ENCODE measurements at regions not wholly inside any gene's neighbourhood (a gene's known extent, or its start where the extent isn't known, plus 50 kb on each side); places are given as distances from the start of the nearest gene placed in this dataset.

- no peaks in the 10 kb centered on the region for H4K20me1 ChIP-seq (ENCODE audit: insufficient read depth, low read length)
- H3K4me1 ChIP-seq (ENCODE audit: insufficient read depth, low read length, severe bottlenecking) = no peaks in the 10 kb centered on the region
- no peak overlapping the region for H3K4me2 ChIP-seq (ENCODE audit: low read length)
- H3F3A ChIP-seq (ENCODE audit: insufficient read depth, low read length) = no peaks in the 10 kb centered on the region
- no peak overlapping the region for H3K9ac ChIP-seq (ENCODE audit: low read length)
- H3K4me3 ChIP-seq (ENCODE audit: low read depth, low read length, poor library complexity, severe bottlenecking) = no peak overlapping the region
- TF ChIP-seq CTCF (IDR thresholded peaks at IDR 0.05; ENCODE audit: low read length) = no peak
- TF ChIP-seq EZH2 (IDR thresholded peaks at IDR 0.05; ENCODE audit: borderline replicate concordance, low read length) = no peak
- no peaks in the 10 kb centered on the region for H3K36me3 ChIP-seq (ENCODE audit: insufficient read depth, low read length)
- H3K27me3 ChIP-seq (ENCODE audit: insufficient read depth, low read length) = no peaks in the 10 kb centered on the region
- no peak overlapping the region for H3K27ac ChIP-seq (ENCODE audit: low read depth, low read length, poor library complexity, severe bottlenecking)
- H3K9me3 ChIP-seq (ENCODE audit: low read length) = no peaks in the 10 kb centered on the region
- no peaks in the 10 kb centered on the region for H3K9me2 ChIP-seq (ENCODE audit: low read depth, low read length)
- no peaks in the 10 kb centered on the region for H3K79me2 ChIP-seq (ENCODE audit: insufficient read depth, low read length)
- H2AFZ ChIP-seq (ENCODE audit: low read length) = no peak overlapping the region
These were observed 183.9 kb downstream of the HAPSTR1 start for GRCh38 chr16:9275377-9275776.

GRCh38 chr16:9275816-9276354 is 184.4 kb downstream of the HAPSTR1 start:
- H3F3A ChIP-seq (ENCODE audit: insufficient read depth, low read length) = no peaks in the 10 kb centered on the region
- H3K4me2 ChIP-seq (ENCODE audit: low read length) = no peak overlapping the region
- H3K4me3 ChIP-seq (ENCODE audit: low read depth, low read length, poor library complexity, severe bottlenecking) = no peak overlapping the region
- H3K27me3 ChIP-seq (ENCODE audit: insufficient read depth, low read length) = no peaks in the 10 kb centered on the region
- no peaks in the 10 kb centered on the region for H3K4me1 ChIP-seq (ENCODE audit: insufficient read depth, low read length, severe bottlenecking)
- H3K9ac ChIP-seq (ENCODE audit: low read length) = no peak overlapping the region
- TF ChIP-seq EZH2 (IDR thresholded peaks at IDR 0.05; ENCODE audit: borderline replicate concordance, low read length) (no peak), CTCF (IDR thresholded peaks at IDR 0.05; ENCODE audit: low read length) (no peak)
- H2AFZ ChIP-seq (ENCODE audit: low read length) = no peak overlapping the region
- no peak overlapping the region for H3K27ac ChIP-seq (ENCODE audit: low read depth, low read length, poor library complexity, severe bottlenecking)
- no peaks in the 10 kb centered on the region for H3K36me3 ChIP-seq (ENCODE audit: insufficient read depth, low read length)
- no peaks in the 10 kb centered on the region for H3K9me2 ChIP-seq (ENCODE audit: low read depth, low read length)
- H3K9me3 ChIP-seq (ENCODE audit: low read length) = no peaks in the 10 kb centered on the region
- no peaks in the 10 kb centered on the region for H3K79me2 ChIP-seq (ENCODE audit: insufficient read depth, low read length)
- H4K20me1 ChIP-seq (ENCODE audit: insufficient read depth, low read length) = no peaks in the 10 kb centered on the region

- Histone ChIP-seq H3F3A (ENCODE audit: insufficient read depth, low read length) (no peaks in the 10 kb centered on the region), H2AFZ (ENCODE audit: low read length) (no peak overlapping the region), H3K9me2 (ENCODE audit: low read depth, low read length) (no peaks in the 10 kb centered on the region), H3K4me3 (ENCODE audit: low read depth, low read length, poor library complexity, severe bottlenecking) (no peak overlapping the region), H4K20me1 (ENCODE audit: insufficient read depth, low read length) (no peaks in the 10 kb centered on the region), H3K27me3 (ENCODE audit: insufficient read depth, low read length) (no peaks in the 10 kb centered on the region), H3K9me3 (ENCODE audit: low read length) (no peaks in the 10 kb centered on the region), H3K9ac (ENCODE audit: low read length) (no peak overlapping the region), H3K36me3 (ENCODE audit: insufficient read depth, low read length) (no peaks in the 10 kb centered on the region), H3K4me2 (ENCODE audit: low read length) (no peak overlapping the region), H3K79me2 (ENCODE audit: insufficient read depth, low read length) (no peaks in the 10 kb centered on the region), H3K27ac (ENCODE audit: low read depth, low read length, poor library complexity, severe bottlenecking) (no peak overlapping the region), H3K4me1 (ENCODE audit: insufficient read depth, low read length, severe bottlenecking) (no peaks in the 10 kb centered on the region)
- TF ChIP-seq CTCF (IDR thresholded peaks at IDR 0.05; ENCODE audit: low read length) (no peak), EZH2 (IDR thresholded peaks at IDR 0.05; ENCODE audit: borderline replicate concordance, low read length) (no peak)
These were observed 188.0 kb downstream of the HAPSTR1 start for GRCh38 chr16:9279291-9280068.

Measured in OCI-LY1 (cell line).